NCI-H345 (cell line): ENCODE measurements at regions not wholly inside any gene's neighbourhood (a gene's known extent, or its start where the extent isn't known, plus 50 kb on each side); places are given as distances from the start of the nearest gene placed in this dataset.

Experiments
- DNase-seq: peaks from one replicate; lab custom pipeline; 2025; lab: John Stamatoyannopoulos, UW

- DNase-seq: no peak
Measured at GRCh38 chr10:90675621-90676020, 182.2 kb downstream of the HTR7 start.
